ENCODE measurements at regions not wholly inside any gene's neighbourhood (a gene's known extent, or its start where the extent isn't known, plus 50 kb on each side); places are given as distances from the start of the nearest gene placed in this dataset.
"Not testable (repeated sequence)": the region's sequence is repeated elsewhere in the genome, so short reads cannot be mapped to it uniquely, and the experiment has no call there.

DNA sequence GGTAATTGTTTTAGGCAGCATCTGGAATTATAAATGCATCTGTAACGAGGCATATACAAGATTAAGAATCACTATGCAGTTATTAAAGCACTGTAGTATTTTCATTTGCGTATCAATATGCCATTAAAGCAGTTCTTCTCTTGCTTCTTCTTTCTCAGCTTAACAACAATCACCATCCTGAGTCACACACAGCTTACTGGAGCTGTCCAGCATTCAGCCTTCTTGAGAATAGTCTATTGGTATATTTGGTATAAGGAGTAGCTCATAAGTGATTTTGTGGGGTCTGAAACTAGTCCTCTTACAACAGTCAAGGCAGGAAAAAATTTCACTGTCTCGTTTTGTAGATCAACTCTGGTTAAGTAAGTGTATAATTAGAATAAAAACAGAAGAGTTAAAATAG, 523.0 kb upstream of the FOXG1 start:
- H3K4me3 ChIP-seq, result no peak overlapping the region
- no peak for TF ChIP-seq CTCF (IDR thresholded peaks at IDR 0.05)
- intact Hi-C loops (cut with DNase I), result no loop called here
- ATAC-seq (no peak), DNase-seq (no peak)
- no peak overlapping the region for H3K27ac ChIP-seq
- H3K27me3 ChIP-seq, result no peaks in the 10 kb centered on the region
- WGBS, 2 donors, result 44 to 46% methylated on average over 3 of the region's 3 CpGs
- peaks cover 0 to 13% (median 4%) of the 10 kb centered on the region in 11 donors for H3K9me3 ChIP-seq
- H3K4me1 ChIP-seq, result no peaks in the 10 kb centered on the region
- no peaks in the 10 kb centered on the region for H3K36me3 ChIP-seq

DNA sequence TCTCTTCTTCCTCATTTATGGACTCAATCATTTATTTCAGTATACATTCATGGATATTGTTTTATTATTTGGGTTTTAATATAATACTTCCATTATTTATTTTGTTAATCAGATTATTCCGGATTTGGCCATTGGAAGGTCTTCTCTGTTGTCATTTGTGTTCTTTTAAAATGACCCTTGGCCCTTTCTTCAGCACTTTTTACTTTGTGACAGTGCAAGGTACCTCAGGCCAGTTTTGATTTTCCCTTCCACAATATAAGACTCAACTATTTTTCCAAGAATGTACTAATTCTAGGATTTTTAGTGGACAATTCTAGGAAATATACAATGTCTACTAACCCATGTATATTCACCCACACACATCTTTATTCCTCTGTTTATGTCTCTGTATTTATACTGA, 521.4 kb upstream of the FOXG1 start:
- no peaks in the 10 kb centered on the region for H3K4me1 ChIP-seq
- H3K27ac ChIP-seq, result no peak overlapping the region
- intact Hi-C loops (cut with DNase I), result no loop called here
- whole genome bisulfite sequencing, 2 donors, result 38 to 42% methylated on average over 1 of the region's 1 CpG
- DNase-seq, result no peak
- H3K36me3 ChIP-seq, result no peaks in the 10 kb centered on the region
- no peak for TF ChIP-seq CTCF (IDR thresholded peaks at IDR 0.05)
- H3K9me3 ChIP-seq, result peaks cover 0 to 28% (median 2%) of the 10 kb centered on the region in 11 donors
- H3K27me3 ChIP-seq, result no peaks in the 10 kb centered on the region
- no peak overlapping the region for H3K4me3 ChIP-seq
- ATAC-seq, result no peak

- 38 to 39% methylated on average over 1 of the region's 1 CpG for WGBS, 2 donors
- H3K4me1 ChIP-seq, result no peaks in the 10 kb centered on the region
- no peaks in the 10 kb centered on the region for H3K27me3 ChIP-seq
- TF ChIP-seq CTCF (IDR thresholded peaks at IDR 0.05), result no peak
- no peak overlapping the region for H3K4me3 ChIP-seq
- ATAC-seq, result no peak
- intact Hi-C loops (cut with DNase I), result no loop called here
- no peaks in the 10 kb centered on the region for H3K36me3 ChIP-seq
- no peak for DNase-seq
- peaks cover 0 to 28% (median 5%) of the 10 kb centered on the region in 11 donors for H3K9me3 ChIP-seq
- H3K27ac ChIP-seq, result no peak overlapping the region
Measured at GRCh38 chr14:28247491-28247890, 519.1 kb upstream of the FOXG1 start.

- H3K9me3 ChIP-seq, result peaks cover 0 to 37% (median 5%) of the 10 kb centered on the region in 11 donors
- H3K27me3 ChIP-seq; ATAC-seq; DNase-seq; H3K27ac ChIP-seq; H3K4me3 ChIP-seq; intact Hi-C loops (cut with DNase I); H3K4me1 ChIP-seq; H3K36me3 ChIP-seq: not testable (repeated sequence)
- 76 to 80% methylated on average over 3 of the region's 3 CpGs for WGBS, 2 donors
Measured at GRCh38 chr14:28252124-28252523, 514.5 kb upstream of the FOXG1 start.

DNA sequence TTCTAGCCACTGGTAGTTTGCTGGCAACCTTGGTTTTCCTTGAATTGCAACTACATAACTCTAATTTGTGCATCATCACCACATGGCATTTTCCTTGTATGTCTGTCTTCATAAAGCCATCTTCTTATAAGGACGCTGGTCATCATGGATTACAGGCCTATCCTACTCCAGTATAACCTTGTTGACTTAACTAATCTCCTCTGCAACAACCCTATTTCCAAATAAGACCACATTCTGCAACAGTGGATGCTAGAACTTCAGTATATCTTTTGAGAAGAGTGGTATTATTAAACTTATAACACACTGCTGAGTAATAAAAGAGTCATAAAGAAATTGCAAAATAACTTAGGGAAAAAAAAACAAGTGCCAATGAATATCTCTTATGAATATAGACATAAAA, 511.8 kb upstream of the FOXG1 start:
- no peak for TF ChIP-seq CTCF (IDR thresholded peaks at IDR 0.05)
- DNase-seq, result no peak
- Histone ChIP-seq H3K4me1 (no peaks in the 10 kb centered on the region), H3K27me3 (no peaks in the 10 kb centered on the region), H3K27ac (no peak overlapping the region), H3K36me3 (no peaks in the 10 kb centered on the region), H3K9me3 (peaks cover 0 to 15% (median 0%) of the 10 kb centered on the region in 11 donors), H3K4me3 (no peak overlapping the region)
- 55 to 63% methylated on average over 1 of the region's 1 CpG for WGBS, 2 donors
- no peak for ATAC-seq
- intact Hi-C loops (cut with DNase I), result no loop called here

Measured in heart right ventricle (tissue), 16 donors.